ENCODE measurements at regions not wholly inside any gene's neighbourhood (a gene's known extent, or its start where the extent isn't known, plus 50 kb on each side); places are given as distances from the start of the nearest gene placed in this dataset.

DNA sequence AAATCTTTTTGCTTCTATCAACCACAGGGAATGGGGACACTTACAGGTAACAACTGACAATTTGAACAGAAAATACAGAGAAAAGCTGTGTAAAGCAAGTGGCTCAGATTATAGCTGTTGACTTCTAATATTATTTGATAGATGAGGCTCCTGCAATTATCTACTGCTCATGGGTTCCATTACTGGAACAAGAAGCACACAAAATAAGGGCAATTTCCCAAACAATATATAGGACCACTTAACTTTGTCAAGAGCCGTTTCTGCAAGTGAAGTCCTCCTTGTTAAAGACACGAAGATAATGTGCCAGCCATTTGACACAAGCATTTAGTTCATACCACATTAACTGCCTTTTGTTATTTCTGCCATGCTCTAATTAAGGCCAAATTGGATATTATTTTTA lies 315.5 kb upstream of the ARID1B start:
- Mint-ChIP-seq H3K36me3 (ENCODE audit: low read depth) (no peaks in the 10 kb centered on the region), H3K4me3 (ENCODE audit: low read depth) (no peak overlapping the region), H3K4me1 (ENCODE audit: low read depth) (peaks cover 4% of the 10 kb centered on the region), H3K27me3 (ENCODE audit: low read depth) (peaks cover 2% of the 10 kb centered on the region), H3K9me3 (no peaks in the 10 kb centered on the region), H3K27ac (no peak overlapping the region)
- DNase-seq (ENCODE audit: low spot score): no peak
- intact Hi-C loops (cut with micrococcal nuclease): no loop called here

DNA sequence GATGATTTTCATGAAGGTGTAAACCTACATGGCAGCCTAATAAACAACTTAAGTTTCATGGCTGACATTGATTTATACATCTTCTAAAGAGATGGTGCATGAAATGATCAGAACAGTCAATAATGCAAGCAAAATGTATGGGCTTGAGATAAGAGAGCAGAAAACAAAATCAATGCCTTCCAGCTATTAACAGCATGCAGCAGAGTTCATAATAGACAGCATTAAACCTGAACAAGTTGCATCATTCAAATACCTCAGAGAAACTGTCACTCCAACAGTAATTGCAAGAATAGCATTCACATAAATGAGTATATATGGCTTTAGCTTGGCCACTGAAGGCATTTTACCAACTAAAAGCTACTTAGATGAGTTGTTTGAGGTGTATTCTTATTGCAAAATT lies 319.6 kb upstream of the ARID1B start:
- Mint-ChIP-seq H3K9me3 (no peaks in the 10 kb centered on the region), H3K36me3 (ENCODE audit: low read depth) (no peaks in the 10 kb centered on the region), H3K27ac (no peak overlapping the region), H3K4me3 (ENCODE audit: low read depth) (no peak overlapping the region), H3K27me3 (ENCODE audit: low read depth) (peaks cover 2% of the 10 kb centered on the region), H3K4me1 (ENCODE audit: low read depth) (no peaks in the 10 kb centered on the region)
- intact Hi-C loops (cut with micrococcal nuclease): no loop called here
- DNase-seq (ENCODE audit: low spot score): no peak

DNA sequence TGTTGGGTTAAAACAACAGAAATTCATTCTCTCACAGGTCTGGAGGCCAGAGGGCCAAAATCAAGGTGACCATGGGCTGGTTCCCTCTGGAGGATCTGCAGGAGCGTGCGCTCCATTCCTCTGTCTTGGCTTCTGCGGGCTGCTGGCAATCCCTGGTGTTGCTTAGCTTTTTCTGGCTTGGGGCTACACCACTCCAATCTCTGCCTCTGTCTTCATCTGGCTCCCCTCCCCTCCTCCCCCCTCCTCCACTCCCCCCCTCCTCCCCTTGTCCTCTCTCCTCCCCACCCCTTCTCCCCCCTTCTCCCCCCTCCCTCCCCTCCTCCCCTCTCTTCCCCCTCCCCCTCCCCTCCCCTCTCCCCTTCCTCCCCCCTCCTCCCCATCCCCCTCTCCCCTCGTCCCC lies 321.3 kb upstream of the ARID1B start:
- intact Hi-C loops (cut with micrococcal nuclease): no loop called here
- Mint-ChIP-seq H3K9me3 (no peaks in the 10 kb centered on the region), H3K4me1 (ENCODE audit: low read depth) (no peaks in the 10 kb centered on the region), H3K36me3 (ENCODE audit: low read depth) (no peaks in the 10 kb centered on the region), H3K4me3 (ENCODE audit: low read depth) (no peak overlapping the region), H3K27ac (no peak overlapping the region), H3K27me3 (ENCODE audit: low read depth) (no peaks in the 10 kb centered on the region)
- DNase-seq (ENCODE audit: low spot score): no peak

DNA sequence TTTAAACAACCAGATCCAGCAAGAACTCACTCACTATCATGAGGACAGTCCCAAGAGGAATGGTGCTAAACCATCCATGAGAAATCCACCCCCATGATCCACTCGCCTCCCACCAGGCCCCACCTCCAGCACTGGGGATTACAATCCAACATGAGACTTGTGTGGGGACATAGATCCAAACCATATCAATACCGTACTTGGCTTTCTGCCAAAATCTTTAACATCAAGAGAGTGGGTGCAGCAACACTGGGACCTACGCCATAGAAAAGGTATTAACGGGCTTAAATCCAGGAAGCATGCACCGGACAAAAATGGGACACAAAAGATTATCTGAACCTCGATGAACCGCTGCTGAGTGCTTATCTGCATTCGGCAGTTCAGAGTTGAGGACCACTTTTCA lies 322.3 kb upstream of the ARID1B start:
- intact Hi-C loops (cut with micrococcal nuclease): no loop called here
- H3K4me1 Mint-ChIP-seq (ENCODE audit: low read depth): no peaks in the 10 kb centered on the region
- H3K9me3 Mint-ChIP-seq: no peaks in the 10 kb centered on the region
- H3K27ac Mint-ChIP-seq: no peak overlapping the region
- H3K4me3 Mint-ChIP-seq (ENCODE audit: low read depth): no peak overlapping the region
- H3K36me3 Mint-ChIP-seq (ENCODE audit: low read depth): no peaks in the 10 kb centered on the region
- no peak for DNase-seq (ENCODE audit: low spot score)
- no peaks in the 10 kb centered on the region for H3K27me3 Mint-ChIP-seq (ENCODE audit: low read depth)

DNA sequence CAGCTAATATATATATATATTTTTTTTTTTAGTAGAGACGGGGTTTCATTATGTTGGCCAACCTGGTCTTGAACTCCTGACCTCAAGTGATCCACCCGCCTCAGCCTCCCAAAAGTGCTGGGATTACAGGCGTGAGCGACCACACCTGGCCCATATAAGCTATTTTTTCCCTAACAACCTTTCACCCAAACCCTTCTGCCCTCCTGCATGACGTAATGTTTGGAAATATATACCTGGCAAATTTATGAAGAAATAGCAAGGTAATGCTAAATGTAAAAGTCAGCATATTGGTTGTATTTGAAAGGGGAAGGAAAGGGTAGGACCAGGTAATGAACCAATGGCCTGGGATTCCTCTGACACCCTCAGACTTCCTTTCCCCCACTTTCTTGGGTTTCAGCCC lies 325.5 kb upstream of the ARID1B start:
- Mint-ChIP-seq H3K9me3 (no peaks in the 10 kb centered on the region), H3K4me1 (ENCODE audit: low read depth) (no peaks in the 10 kb centered on the region)
- intact Hi-C loops (cut with micrococcal nuclease): no loop called here

DNA sequence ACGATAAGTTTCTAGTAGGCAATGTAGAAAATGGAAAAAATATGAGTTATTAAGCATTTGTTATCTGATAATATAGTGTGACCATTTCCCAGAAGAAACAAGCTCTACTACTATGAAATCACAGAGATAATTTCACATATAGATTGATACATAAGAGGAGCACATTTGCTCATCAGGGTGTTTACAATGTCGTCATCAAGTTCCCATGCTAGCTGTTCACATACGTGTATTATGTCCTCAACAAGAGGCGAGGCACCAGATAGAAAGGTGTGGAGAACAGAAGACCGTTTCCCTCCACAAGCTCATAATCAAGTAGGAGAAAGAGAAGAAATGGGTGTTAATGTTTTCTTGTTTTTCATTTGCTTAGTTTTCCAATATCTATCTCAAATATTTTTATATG lies 326.1 kb upstream of the ARID1B start:
- H3K27ac Mint-ChIP-seq: no peak overlapping the region
- no peak overlapping the region for H3K4me3 Mint-ChIP-seq (ENCODE audit: low read depth)
- H3K9me3 Mint-ChIP-seq: no peaks in the 10 kb centered on the region
- intact Hi-C loops (cut with micrococcal nuclease): no loop called here
- no peak for DNase-seq (ENCODE audit: low spot score)
- H3K4me1 Mint-ChIP-seq (ENCODE audit: low read depth): no peaks in the 10 kb centered on the region
- no peaks in the 10 kb centered on the region for H3K36me3 Mint-ChIP-seq (ENCODE audit: low read depth)
- no peaks in the 10 kb centered on the region for H3K27me3 Mint-ChIP-seq (ENCODE audit: low read depth)

More for the DNA sequence above, 325.5 kb upstream of the ARID1B start:
- no peak for DNase-seq (ENCODE audit: low spot score)
- no peak overlapping the region for H3K4me3 Mint-ChIP-seq (ENCODE audit: low read depth)
- H3K27me3 Mint-ChIP-seq (ENCODE audit: low read depth): no peaks in the 10 kb centered on the region
- H3K27ac Mint-ChIP-seq: no peak overlapping the region
- H3K36me3 Mint-ChIP-seq (ENCODE audit: low read depth): no peaks in the 10 kb centered on the region

DNA sequence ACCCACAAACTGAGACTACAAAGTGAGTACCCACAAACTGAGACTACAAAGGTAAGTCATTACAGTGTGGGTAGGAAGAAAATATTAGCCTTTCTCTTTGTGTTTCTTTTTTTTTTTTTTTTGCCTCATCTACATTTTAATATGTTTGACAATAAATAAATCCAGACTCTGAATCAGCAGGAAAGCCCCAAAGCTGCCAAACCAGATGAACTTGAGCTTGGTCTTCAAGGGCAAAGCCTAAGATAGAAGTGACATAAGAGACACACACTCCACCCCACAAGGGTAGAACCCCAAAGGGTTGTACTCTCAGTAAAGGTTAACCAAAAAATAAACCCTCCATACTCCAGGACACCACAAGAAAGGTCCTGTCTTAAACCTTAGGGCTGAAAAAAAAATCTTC lies 326.8 kb upstream of the ARID1B start:
- H3K4me1 Mint-ChIP-seq (ENCODE audit: low read depth): no peaks in the 10 kb centered on the region
- intact Hi-C loops (cut with micrococcal nuclease): no loop called here
- H3K27ac Mint-ChIP-seq: no peak overlapping the region
- DNase-seq (ENCODE audit: low spot score): no peak
- no peaks in the 10 kb centered on the region for H3K36me3 Mint-ChIP-seq (ENCODE audit: low read depth)
- H3K4me3 Mint-ChIP-seq (ENCODE audit: low read depth): no peak overlapping the region
- no peaks in the 10 kb centered on the region for H3K9me3 Mint-ChIP-seq
- H3K27me3 Mint-ChIP-seq (ENCODE audit: low read depth): no peaks in the 10 kb centered on the region

DNA sequence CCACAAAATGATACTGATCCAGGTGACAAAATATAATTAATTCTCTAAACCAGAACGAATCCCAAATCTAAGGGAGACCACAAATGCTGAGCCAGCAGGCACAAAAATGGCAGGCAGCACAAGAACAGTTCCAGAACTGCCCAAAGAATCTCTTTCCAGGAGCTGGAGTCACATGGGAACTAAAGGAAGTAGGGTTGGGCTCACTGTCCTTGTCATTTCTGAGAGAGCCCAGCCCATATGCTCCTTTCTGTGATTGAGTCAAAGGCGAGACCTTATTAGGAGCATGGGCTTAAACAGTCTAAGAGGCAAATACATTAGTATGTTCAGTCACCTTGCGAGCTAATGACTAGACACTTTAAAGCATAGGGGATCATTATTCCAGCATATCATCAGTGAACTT lies 327.6 kb upstream of the ARID1B start:
- Mint-ChIP-seq H3K27ac (no peak overlapping the region), H3K4me1 (ENCODE audit: low read depth) (no peaks in the 10 kb centered on the region), H3K4me3 (ENCODE audit: low read depth) (no peak overlapping the region), H3K9me3 (no peaks in the 10 kb centered on the region), H3K36me3 (ENCODE audit: low read depth) (no peaks in the 10 kb centered on the region), H3K27me3 (ENCODE audit: low read depth) (no peaks in the 10 kb centered on the region)
- no peak for DNase-seq (ENCODE audit: low spot score)
- intact Hi-C loops (cut with micrococcal nuclease): no loop called here

DNA sequence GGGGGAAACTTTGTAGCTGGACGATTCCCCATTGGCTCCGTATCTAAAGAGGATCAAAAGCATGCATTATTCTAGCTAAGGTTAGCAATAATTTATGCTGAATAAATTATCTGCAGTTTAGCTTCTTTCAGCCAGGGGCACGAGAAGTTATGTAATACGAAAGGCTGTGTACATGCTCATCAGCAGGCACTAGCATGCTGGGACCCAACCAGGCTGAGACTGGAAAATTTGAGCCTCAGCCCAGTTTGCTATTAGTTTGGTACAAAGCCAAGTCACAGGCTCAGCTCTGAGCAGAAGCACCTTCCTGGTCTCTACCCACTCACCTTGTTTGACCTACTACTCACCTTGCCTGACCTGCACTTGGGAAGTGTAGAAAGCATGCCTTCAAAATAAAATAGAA lies 328.1 kb upstream of the ARID1B start:
- H3K27ac Mint-ChIP-seq: no peak overlapping the region
- no peak for DNase-seq (ENCODE audit: low spot score)
- H3K36me3 Mint-ChIP-seq (ENCODE audit: low read depth): no peaks in the 10 kb centered on the region
- H3K9me3 Mint-ChIP-seq: no peaks in the 10 kb centered on the region
- intact Hi-C loops (cut with micrococcal nuclease): no loop called here
- H3K4me1 Mint-ChIP-seq (ENCODE audit: low read depth): no peaks in the 10 kb centered on the region
- no peak overlapping the region for H3K4me3 Mint-ChIP-seq (ENCODE audit: low read depth)
- H3K27me3 Mint-ChIP-seq (ENCODE audit: low read depth): no peaks in the 10 kb centered on the region

DNA sequence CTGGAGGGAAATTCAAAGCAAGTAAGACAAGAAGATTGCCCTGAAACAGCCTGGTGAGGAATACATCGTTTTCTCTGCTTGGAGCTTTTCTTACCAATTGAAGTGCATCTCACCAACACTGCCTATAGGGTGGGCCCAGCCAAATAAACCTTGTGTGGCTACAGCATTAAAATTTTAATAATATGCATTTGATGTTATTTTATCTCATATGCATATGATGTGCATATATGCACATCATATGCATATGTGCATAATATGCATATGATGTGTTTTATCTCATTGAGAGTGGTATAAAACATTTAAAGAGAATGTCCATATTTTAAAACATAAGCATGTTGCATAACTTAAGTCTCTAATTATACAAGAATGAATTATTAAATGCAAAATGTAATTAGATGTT lies 328.6 kb upstream of the ARID1B start:
- H3K36me3 Mint-ChIP-seq (ENCODE audit: low read depth): no peaks in the 10 kb centered on the region
- H3K27me3 Mint-ChIP-seq (ENCODE audit: low read depth): no peaks in the 10 kb centered on the region
- H3K4me3 Mint-ChIP-seq (ENCODE audit: low read depth): no peak overlapping the region
- H3K9me3 Mint-ChIP-seq: no peaks in the 10 kb centered on the region
- no peaks in the 10 kb centered on the region for H3K4me1 Mint-ChIP-seq (ENCODE audit: low read depth)
- no peak for DNase-seq (ENCODE audit: low spot score)
- H3K27ac Mint-ChIP-seq: no peak overlapping the region
- intact Hi-C loops (cut with micrococcal nuclease): no loop called here

DNA sequence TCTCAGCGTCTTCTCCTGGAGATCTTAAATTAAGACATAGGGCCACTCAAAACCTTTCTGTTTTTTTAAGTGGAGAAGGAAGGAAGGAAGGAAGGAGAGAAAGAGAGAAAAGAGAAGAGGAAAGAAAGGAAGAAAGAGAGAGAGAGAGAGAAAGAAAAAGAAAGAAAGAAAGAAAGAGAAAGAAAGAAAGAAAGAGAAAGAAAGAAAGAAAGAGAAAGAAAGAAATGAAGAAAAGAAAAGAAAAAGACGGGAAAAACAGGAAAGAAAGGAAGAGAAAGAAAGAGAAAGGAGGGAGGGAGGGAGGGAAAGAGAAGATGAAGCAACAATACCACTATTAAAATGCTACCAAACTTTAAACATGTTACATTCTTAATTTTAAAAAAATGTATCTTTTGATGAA lies 336.5 kb upstream of the ARID1B start:
- Mint-ChIP-seq H3K27me3 (ENCODE audit: low read depth) (no peaks in the 10 kb centered on the region), H3K9me3 (no peaks in the 10 kb centered on the region), H3K36me3 (ENCODE audit: low read depth) (no peaks in the 10 kb centered on the region), H3K4me3 (ENCODE audit: low read depth) (no peak overlapping the region), H3K4me1 (ENCODE audit: low read depth) (no peaks in the 10 kb centered on the region), H3K27ac (no peak overlapping the region)
- intact Hi-C loops (cut with micrococcal nuclease): no loop called here
- no peak for DNase-seq (ENCODE audit: low spot score)

DNA sequence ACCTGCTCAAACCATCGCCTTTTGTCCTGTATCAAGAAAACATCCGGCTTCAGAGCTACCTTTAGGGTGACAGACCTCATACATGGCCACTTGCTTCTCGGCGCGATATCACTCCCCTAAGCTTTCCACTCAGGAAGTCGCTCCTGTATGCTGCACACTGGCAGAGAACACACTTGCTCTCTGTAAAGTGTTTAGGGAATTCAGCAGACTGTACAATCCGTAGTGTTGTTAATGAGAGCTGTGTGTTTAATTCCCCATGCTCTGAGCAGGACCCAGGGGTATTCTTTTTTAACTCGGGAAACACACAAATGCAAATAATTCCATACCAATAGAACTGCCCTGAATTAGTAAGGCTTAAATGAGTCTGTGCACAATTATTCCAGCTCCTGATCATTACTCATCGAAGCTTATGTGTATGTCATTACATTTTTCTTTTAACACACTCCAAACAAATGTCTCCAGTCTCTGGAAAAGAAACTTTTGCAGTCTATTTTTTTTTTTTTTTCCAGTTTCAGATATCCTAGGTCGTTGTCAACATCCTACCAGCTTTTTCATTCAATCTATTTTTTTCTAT lies 338.7 kb upstream of the ARID1B start:
- H3K9me3 Mint-ChIP-seq: no peaks in the 10 kb centered on the region
- no peaks in the 10 kb centered on the region for H3K4me1 Mint-ChIP-seq (ENCODE audit: low read depth)
- no peaks in the 10 kb centered on the region for H3K27me3 Mint-ChIP-seq (ENCODE audit: low read depth)
- no peaks in the 10 kb centered on the region for H3K36me3 Mint-ChIP-seq (ENCODE audit: low read depth)
- H3K4me3 Mint-ChIP-seq (ENCODE audit: low read depth): no peak overlapping the region
- DNase-seq (ENCODE audit: low spot score): no peak
- intact Hi-C loops (cut with micrococcal nuclease): no loop called here
- H3K27ac Mint-ChIP-seq: no peak overlapping the region

DNA sequence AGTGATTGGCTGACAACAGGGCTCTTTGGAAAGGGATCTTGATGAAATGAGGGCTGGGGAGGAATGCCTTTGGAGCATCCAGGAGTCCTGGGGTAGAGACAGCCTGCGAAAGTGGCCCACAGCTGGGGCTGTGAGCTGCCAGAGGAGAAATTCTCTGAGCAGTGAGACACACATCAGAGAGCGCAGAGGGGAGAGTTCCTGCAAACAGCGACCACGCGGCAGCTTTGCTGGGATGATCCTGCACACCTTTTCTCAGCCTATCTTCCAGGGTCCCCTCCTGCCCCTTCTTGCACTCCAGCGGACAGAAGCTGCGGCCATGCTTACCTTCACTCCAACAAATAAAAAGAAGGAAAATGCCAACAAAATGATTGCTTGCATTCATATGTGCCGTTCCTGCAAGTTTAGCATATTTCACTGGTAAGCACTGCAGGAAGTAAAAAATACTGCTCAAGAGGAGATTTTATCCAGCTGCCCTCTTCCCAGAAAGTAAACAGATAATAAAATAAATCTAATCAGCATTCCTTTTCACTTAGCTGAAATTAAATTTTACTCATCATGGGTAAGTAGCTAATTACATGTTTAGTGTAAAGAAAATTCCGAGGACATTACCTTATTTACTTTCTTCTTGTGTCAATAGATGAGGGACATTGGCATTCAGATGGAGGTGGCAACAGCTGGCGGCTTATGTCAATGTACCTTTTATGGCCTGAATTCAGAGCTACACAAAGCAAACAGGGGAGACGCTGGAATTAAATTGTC lies 339.9 kb upstream of the ARID1B start:
- intact Hi-C loops (cut with micrococcal nuclease): no loop called here
- no peaks in the 10 kb centered on the region for H3K9me3 Mint-ChIP-seq

DNA sequence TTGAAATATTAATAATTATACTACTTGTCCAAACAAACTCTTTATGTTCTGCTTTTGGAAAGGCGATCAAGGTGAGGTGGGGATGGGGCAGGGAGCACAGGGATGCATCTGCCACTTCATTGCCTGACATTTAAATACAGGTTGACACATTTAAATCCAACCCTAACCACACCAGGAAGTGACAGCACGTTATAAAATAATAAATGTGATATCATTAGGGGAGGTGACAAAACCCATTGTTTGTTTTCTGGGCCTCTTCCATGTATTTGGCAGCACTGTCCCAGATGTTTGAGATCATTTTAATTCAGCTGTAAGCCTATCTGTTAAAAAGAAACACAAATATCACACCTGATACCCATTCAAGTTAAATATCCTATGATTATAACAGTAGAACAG lies 342.4 kb upstream of the ARID1B start:
- intact Hi-C loops (cut with micrococcal nuclease): no loop called here
- no peak overlapping the region for H3K27ac Mint-ChIP-seq
- H3K9me3 Mint-ChIP-seq: no peaks in the 10 kb centered on the region
- no peak for DNase-seq (ENCODE audit: low spot score)
- H3K4me1 Mint-ChIP-seq (ENCODE audit: low read depth): no peaks in the 10 kb centered on the region
- H3K27me3 Mint-ChIP-seq (ENCODE audit: low read depth): no peaks in the 10 kb centered on the region
- no peak overlapping the region for H3K4me3 Mint-ChIP-seq (ENCODE audit: low read depth)
- no peaks in the 10 kb centered on the region for H3K36me3 Mint-ChIP-seq (ENCODE audit: low read depth)

More for the DNA sequence above, 339.9 kb upstream of the ARID1B start:
- DNase-seq (ENCODE audit: low spot score): no peak
- H3K36me3 Mint-ChIP-seq (ENCODE audit: low read depth): no peaks in the 10 kb centered on the region
- no peak overlapping the region for H3K4me3 Mint-ChIP-seq (ENCODE audit: low read depth)
- no peaks in the 10 kb centered on the region for H3K4me1 Mint-ChIP-seq (ENCODE audit: low read depth)
- H3K27me3 Mint-ChIP-seq (ENCODE audit: low read depth): no peaks in the 10 kb centered on the region
- H3K27ac Mint-ChIP-seq: no peak overlapping the region

Data from activated T-helper 2 cell treated with anti-CD3 and anti-CD28 coated beads, Interferon-gamma antibody, Interleukin-2, Interleukin-4, amounts not matched to agents 10 μg/mL and 5 μg/mL and 100 μg/mL, durations not matched to agents 14 hours and 24 hours and 36 hours (primary cell).